Endothelial cell of umbilical vein (primary cell): ENCODE measurements at regions not wholly inside any gene's neighbourhood (a gene's known extent, or its start where the extent isn't known, plus 50 kb on each side); places are given as distances from the start of the nearest gene placed in this dataset.

Source experiments
- BruUV-seq: library from RNA; stranded (reverse); fragments of 400-500 nt; replicated peaks from 2 replicates; lab custom pipeline; 2021; lab: Mats Ljungman, UMichigan
- CTCF ChIA-PET: fragments of 300-600, 350-600 bp; sonication (Branson Sonifier 250); formaldehyde crosslinking; loops from one replicate; lab custom pipeline; 2021; ENCODE audit warnings: antibody characterized with exemption, inconsistent platforms; lab: Charles Lee
- POLR2A ChIA-PET: fragments of 300-600, 350-600 bp; sonication (Branson Sonifier 250); formaldehyde crosslinking; loops from one replicate; lab custom pipeline; 2021; ENCODE audit warnings: antibody characterized with exemption, inconsistent platforms; lab: Charles Lee
- DNase-seq: peaks from one replicate; pipeline ENCODE4 v3.0.0-alpha.2; 2011; ENCODE audit warnings: low read depth, low spot score
- FAIRE-seq: peaks from 2 replicates; lab custom pipeline; 2011; peaks lifted over from hg19 to GRCh38; lab: Jason Lieb, UNC
- H2AFZ ChIP-seq: 2 replicates; pipeline ENCODE4 v1.6.0; 2012; ENCODE audit warnings: low read depth, low read length, control low read depth, inconsistent platforms
- H3K27ac ChIP-seq: 2 replicates; pipeline ENCODE4 v1.5.1; 2011; ENCODE audit warnings: low read depth, mild to moderate bottlenecking, control low read depth, low read length, moderate library complexity; ENCODE audit not compliant: insufficient read depth
- H3K27me3 ChIP-seq, 2 experiments: 2 replicates each; pipeline versions ENCODE4 v1.6.0 to v1.6.1; 2011; ENCODE audit warnings: low read length in 2 of 2, mixed read lengths in 1 of 2; ENCODE audit not compliant: control insufficient read depth in 2 of 2, insufficient read depth in 2 of 2
- H3K36me3 ChIP-seq, 2 experiments: 2 replicates in 1 of 2; 3 replicates in 1 of 2; pipeline ENCODE4 v1.5.1; 2011; ENCODE audit warnings: low read length in 2 of 2, mild to moderate bottlenecking in 1 of 2, moderate library complexity in 1 of 2; ENCODE audit not compliant: control insufficient read depth in 2 of 2, insufficient read depth in 2 of 2; ENCODE audit errors: extremely low read depth in 1 of 2
- H3K4me1 ChIP-seq: 3 replicates; pipeline ENCODE4 v1.5.1; 2011; ENCODE audit warnings: mild to moderate bottlenecking, low read length; ENCODE audit not compliant: control insufficient read depth, insufficient read depth; ENCODE audit errors: extremely low read depth
- H3K4me2 ChIP-seq: 2 replicates; pipeline ENCODE4 v1.6.1; 2011; ENCODE audit warnings: low read length, control low read depth, mixed read lengths; ENCODE audit not compliant: insufficient read depth
- H3K4me3 ChIP-seq, 3 experiments: fragments of 200-600 bp in 1 of 3; sonication (generic), shearing (Covaris generic) in 1 of 3; replicated peaks in 1 of 3; 2 replicates each; pipeline ENCODE4 v1.5.1; 2011 to 2016; ENCODE audit warnings: control low read depth in 3 of 3, low read length in 3 of 3, mild to moderate bottlenecking in 2 of 3, inconsistent platforms in 1 of 3, low read depth in 1 of 3, moderate library complexity in 1 of 3; ENCODE audit not compliant: insufficient read depth in 1 of 3
- H3K79me2 ChIP-seq: 2 replicates; pipeline ENCODE4 v1.6.0; 2012; ENCODE audit warnings: low read length, inconsistent platforms; ENCODE audit not compliant: control insufficient read depth, insufficient read depth
- H3K9ac ChIP-seq: replicated peaks from 2 replicates; pipeline ENCODE3; 2011; ENCODE audit warnings: low read length, control low read depth; ENCODE audit not compliant: insufficient read depth; ENCODE audit errors: extremely low read depth
- H3K9me1 ChIP-seq: replicated peaks from 3 replicates; pipeline ENCODE4 v1.6.0; 2011; ENCODE audit warnings: mild to moderate bottlenecking, low read length; ENCODE audit not compliant: control insufficient read depth, insufficient read depth; ENCODE audit errors: extremely low read depth
- H3K9me3 ChIP-seq: replicated peaks from 2 replicates; pipeline ENCODE4 v1.5.1; 2012; ENCODE audit warnings: low read length, inconsistent platforms; ENCODE audit not compliant: control insufficient read depth, insufficient read depth
- H4K20me1 ChIP-seq: replicated peaks from 2 replicates; pipeline ENCODE3; 2011; ENCODE audit warnings: mild to moderate bottlenecking, low read length; ENCODE audit not compliant: control insufficient read depth, insufficient read depth; ENCODE audit errors: extremely low read depth
- CTCF ChIP-seq, 2 donors: IDR thresholded peaks; 1 replicate in 1 of 2; 2 replicates in 1 of 2; pipeline ENCODE4 v1.5.1; 2011; ENCODE audit warnings: low read length in 2 of 2, mild to moderate bottlenecking in 2 of 2, moderate library complexity in 2 of 2, control low read depth in 1 of 2, inconsistent platforms in 1 of 2, low read depth in 1 of 2; ENCODE audit not compliant: insufficient read depth in 1 of 2; ENCODE audit errors: extremely low read depth in 1 of 2
- EZH2 ChIP-seq: IDR thresholded peaks from 2 replicates; pipeline ENCODE4 v1.6.1; 2012; ENCODE audit warnings: borderline replicate concordance, low read depth, mild to moderate bottlenecking, moderate library complexity, low read length, inconsistent platforms; ENCODE audit not compliant: severe bottlenecking
- FOS ChIP-seq: IDR thresholded peaks from 2 replicates; pipeline ENCODE4 v1.6.1; 2011; ENCODE audit warnings: mild to moderate bottlenecking, low read length, moderate library complexity, borderline replicate concordance; ENCODE audit not compliant: insufficient read depth
- GATA2 ChIP-seq: IDR thresholded peaks from 2 replicates; pipeline ENCODE4 v1.7.0; 2011; ENCODE audit warnings: low read depth, mild to moderate bottlenecking, moderate library complexity, mixed read lengths, low read length; ENCODE audit not compliant: insufficient read length, insufficient read depth
- JUN ChIP-seq: IDR thresholded peaks from 2 replicates; pipeline ENCODE4 v1.6.1; 2011; ENCODE audit warnings: borderline replicate concordance, low read depth; ENCODE audit not compliant: insufficient read length, insufficient read depth
- MAX ChIP-seq: IDR thresholded peaks from 2 replicates; pipeline ENCODE4 v1.6.1; 2011; ENCODE audit not compliant: insufficient read depth, insufficient read length
- MYC ChIP-seq: IDR thresholded peaks from one replicate; pipeline ENCODE4 v1.6.1; 2011; ENCODE audit warnings: mild to moderate bottlenecking, low read depth, low read length
- POLR2A ChIP-seq: IDR thresholded peaks from 2 replicates; pipeline ENCODE4 v1.6.1; 2012; ENCODE audit warnings: low read depth, mild to moderate bottlenecking, control low read depth, low read length
- POLR2AphosphoS5 ChIP-seq: IDR thresholded peaks from 2 replicates; pipeline ENCODE4 v1.6.1; 2012; ENCODE audit warnings: low read depth, mild to moderate bottlenecking, control low read depth, low read length, moderate library complexity; ENCODE audit not compliant: insufficient read depth
- dilution Hi-C: fragments of 300-500 bp; cut with MboI; formaldehyde crosslinking; loops from one replicate; pipeline ENCODE4 v1.15.0; 2019; ENCODE audit warnings: low sequenced_read_pairs; ENCODE audit not compliant: extremely low pct_ligation_motif_present
- intact Hi-C: fragments of 100-400 bp; cut with micrococcal nuclease; formaldehyde crosslinking; loops from one replicate; pipeline ENCODE4 v1.10.0; 2022

GRCh38 chr14:44783901-44784300, 177.8 kb downstream of the KLHL28 start:
- Histone ChIP-seq H3K27me3 (no peaks in the 10 kb centered on the region), H3K9ac (no peak overlapping the region), H4K20me1 (no peaks in the 10 kb centered on the region), H3K4me1 (no peaks in the 10 kb centered on the region), H3K9me1 (no peaks in the 10 kb centered on the region), H3K4me3 (no peak overlapping the region), H3K9me3 (no peaks in the 10 kb centered on the region), H3K36me3 (no peaks in the 10 kb centered on the region), H2AFZ (no peak overlapping the region), H3K4me2 (no peak overlapping the region), H3K27ac (no peak overlapping the region), H3K79me2 (no peaks in the 10 kb centered on the region)
- dilution Hi-C loops (no loop called here), intact Hi-C loops (no loop called here)
- no peak for TF ChIP-seq POLR2AphosphoS5
- TF ChIP-seq MYC, result no peak
- TF ChIP-seq POLR2A, result no peak
- TF ChIP-seq MAX, result no peak
- no peak for TF ChIP-seq GATA2
- TF ChIP-seq CTCF (IDR thresholded peaks at IDR 0.05; ENCODE audit: extremely low read depth in 1 of 2, insufficient read depth in 1 of 2, low read depth in 1 of 2, low read length in 2 of 2), result no peak
- no peak for TF ChIP-seq EZH2
- TF ChIP-seq FOS, result no peak
- TF ChIP-seq JUN, result no peak
- CTCF ChIA-PET, result no interaction called here
- BruUV-seq, result no TSS peak
- DNase-seq (no peak), FAIRE-seq (no peak)
- POLR2A ChIA-PET, result no interaction called here
